B cell (primary cell): ENCODE measurements at regions not wholly inside any gene's neighbourhood (a gene's known extent, or its start where the extent isn't known, plus 50 kb on each side); places are given as distances from the start of the nearest gene placed in this dataset.

Experiments
- ATAC-seq: fragments of 200-7000 bp; cut with Tn5 transposase; one replicate; pipeline ENCODE4 v1.10.0; 2021; ENCODE audit warnings: low read depth, mild to moderate bottlenecking, moderate number of reproducible peaks, moderate library complexity
- CTCF ChIA-PET: fragments of 350-600 bp; sonication (Branson Sonifier 250); formaldehyde crosslinking; loops from one replicate; lab custom pipeline; 2021; ENCODE audit warnings: antibody characterized with exemption, inconsistent platforms; lab: Charles Lee
- POLR2A ChIA-PET: fragments of 350-600 bp; sonication (Branson Sonifier 250); formaldehyde crosslinking; loops from one replicate; lab custom pipeline; 2021; ENCODE audit warnings: antibody characterized with exemption; lab: Charles Lee
- DNase-seq: peaks from one replicate; pipeline ENCODE4 v3.0.0; 2013
- H2AFZ ChIP-seq: 2 replicates; pipeline ENCODE4 v1.6.1; 2012; ENCODE audit warnings: mild to moderate bottlenecking, low read depth, low read length; ENCODE audit not compliant: insufficient read depth, poor library complexity, severe bottlenecking
- H3K27ac ChIP-seq, 2 donors: 1 replicate in 1 of 2; 2 replicates in 1 of 2; pipeline ENCODE4 v1.5.1; 2012 to 2013; ENCODE audit warnings: low read length in 2 of 2, mild to moderate bottlenecking in 2 of 2, moderate library complexity in 1 of 2
- H3K27me3 ChIP-seq, 4 experiments: fragments of 200-600 bp in 1 of 4; sonication (generic) in 1 of 4; replicated peaks in 1 of 4; 1 replicate in 2 of 4; 2 replicates in 2 of 4; pipeline versions ENCODE4 v1.6.1 to v1.7.0; 2013 to 2016; ENCODE audit warnings: low read length in 3 of 4, mild to moderate bottlenecking in 2 of 4, mixed read lengths in 1 of 4, moderate library complexity in 1 of 4; ENCODE audit not compliant: insufficient read depth in 4 of 4, control insufficient read depth in 3 of 4; ENCODE audit errors: control extremely low read depth in 1 of 4
- H3K36me3 ChIP-seq, 2 experiments: replicated peaks in 1 of 2; 1 replicate in 1 of 2; 2 replicates in 1 of 2; pipeline versions ENCODE4 v1.6.1 to v1.7.1; 2013; ENCODE audit warnings: low read length in 1 of 2; ENCODE audit not compliant: insufficient read depth in 2 of 2, control insufficient read depth in 1 of 2; ENCODE audit errors: control extremely low read depth in 1 of 2, extremely low read depth in 1 of 2
- H3K4me1 ChIP-seq, 2 donors: fragments of 200-600 bp in 1 of 2; sonication (generic) in 1 of 2; 1 replicate in 1 of 2; 2 replicates in 1 of 2; pipeline versions ENCODE4 v1.5.1 to v1.6.1; 2013 to 2017; ENCODE audit warnings: low read length in 2 of 2; ENCODE audit not compliant: control insufficient read depth in 2 of 2, insufficient read depth in 2 of 2
- H3K4me2 ChIP-seq: replicated peaks from 2 replicates; pipeline ENCODE3; 2012; ENCODE audit warnings: mild to moderate bottlenecking, low read depth, low read length; ENCODE audit not compliant: poor library complexity, severe bottlenecking
- H3K4me3 ChIP-seq, 5 experiments: fragments of 200-600 bp in 1 of 5; sonication (generic) in 1 of 5; 1 replicate in 3 of 5; 2 replicates in 2 of 5; pipeline versions ENCODE4 v1.5.1 to v1.7.0; 2011 to 2016; ENCODE audit warnings: low read length in 4 of 5, mild to moderate bottlenecking in 4 of 5, low read depth in 2 of 5, control low read depth in 1 of 5, moderate library complexity in 1 of 5; ENCODE audit not compliant: insufficient read depth in 1 of 5; ENCODE audit errors: control extremely low read depth in 1 of 5, extremely low read depth in 1 of 5
- H3K79me2 ChIP-seq: fragments of 200-600 bp; sonication (generic); one replicate; pipeline ENCODE4 v1.6.0; 2016; ENCODE audit warnings: low read length; ENCODE audit not compliant: control insufficient read depth, insufficient read depth
- H3K9ac ChIP-seq: fragments of 200-600 bp; sonication (generic); 2 replicates; pipeline ENCODE4 v1.6.1; 2017; ENCODE audit warnings: mild to moderate bottlenecking, low read length, moderate library complexity
- H3K9me3 ChIP-seq, 3 donors: one replicate each; pipeline versions ENCODE4 v1.6.1 to v1.7.1; 2013; ENCODE audit warnings: low read length in 2 of 3; ENCODE audit not compliant: control insufficient read depth in 2 of 3, insufficient read depth in 1 of 3; ENCODE audit errors: control extremely low read depth in 1 of 3
- H4K20me1 ChIP-seq: 2 replicates; pipeline ENCODE4 v1.6.0; 2012; ENCODE audit warnings: mild to moderate bottlenecking, low read length; ENCODE audit not compliant: insufficient read depth, control insufficient read depth, poor library complexity, severe bottlenecking
- H3K27ac Mint-ChIP-seq: one replicate; pipeline ENCODE4 v1.8.0; 2021; ENCODE audit warnings: mixed read lengths
- H3K27me3 Mint-ChIP-seq: one replicate; pipeline ENCODE4 v1.8.0; 2021; ENCODE audit warnings: mixed read lengths
- H3K4me1 Mint-ChIP-seq: one replicate; pipeline ENCODE4 v1.8.0; 2021; ENCODE audit warnings: mixed read lengths
- H3K4me3 Mint-ChIP-seq: one replicate; pipeline ENCODE4 v1.8.0; 2021; ENCODE audit warnings: mixed read lengths
- H3K9me3 Mint-ChIP-seq: one replicate; pipeline ENCODE4 v1.8.0; 2022; ENCODE audit warnings: mixed read lengths; ENCODE audit not compliant: insufficient read depth
- CTCF ChIP-seq: fragments of 200-600 bp; IDR thresholded peaks from one replicate; pipeline ENCODE4 v1.8.0; 2022; ENCODE audit warnings: antibody characterized with exemption, mild to moderate bottlenecking
- EZH2 ChIP-seq: IDR thresholded peaks from 2 replicates; pipeline ENCODE4 v1.6.1; 2012; ENCODE audit warnings: borderline replicate concordance, low read depth, mild to moderate bottlenecking, moderate library complexity, low read length; ENCODE audit not compliant: insufficient read depth, poor library complexity, severe bottlenecking
- WGBS: methylation state at CpG from one replicate; pipeline ENCODE4 v1.1.5; 2013; ENCODE audit warnings: missing lambda C conversion rate; ENCODE audit not compliant: insufficient coverage; 5-methylcytosine and 5-hydroxymethylcytosine counted together
- intact Hi-C: fragments of 100-400 bp; cut with micrococcal nuclease; formaldehyde crosslinking; loops from one replicate; pipeline ENCODE4 v1.10.0; 2022

- no peaks in the 10 kb centered on the region for H4K20me1 ChIP-seq
- H3K27ac Mint-ChIP-seq, result no peak overlapping the region
- peaks cover 36% of the 10 kb centered on the region for H3K27me3 Mint-ChIP-seq
- H3K27me3 ChIP-seq, result peaks cover 0 to 5% (median 1%) of the 10 kb centered on the region in 4 experiments
- no peaks in the 10 kb centered on the region for H3K36me3 ChIP-seq
- H3K9ac ChIP-seq, result no peak overlapping the region
- H3K27ac ChIP-seq, result no peak overlapping the region
- CTCF ChIA-PET, result no interaction called here
- DNase-seq (no peak), ATAC-seq (no peak)
- H3K4me2 ChIP-seq, result no peak overlapping the region
- H3K4me1 Mint-ChIP-seq, result no peaks in the 10 kb centered on the region
- no peaks in the 10 kb centered on the region for H3K79me2 ChIP-seq
- H3K9me3 Mint-ChIP-seq, result no peaks in the 10 kb centered on the region
- 88% methylated on average over 7 of the region's 7 CpGs for WGBS
- H2AFZ ChIP-seq, result no peak overlapping the region
- TF ChIP-seq CTCF, result no peak
- no peak for TF ChIP-seq EZH2
- peaks cover 0 to 5% (median 0%) of the 10 kb centered on the region in 3 donors for H3K9me3 ChIP-seq
- no peak overlapping the region for H3K4me3 ChIP-seq
- H3K4me1 ChIP-seq, result no peaks in the 10 kb centered on the region
- no peak overlapping the region for H3K4me3 Mint-ChIP-seq
- intact Hi-C loops, result no loop called here
- POLR2A ChIA-PET, result no interaction called here
Observed at GRCh38 chr11:116515664-116516184, 257.1 kb downstream of the BUD13 start.

- 48% methylated on average over 5 of the region's 8 CpGs for whole genome bisulfite sequencing
- no peak for ATAC-seq
- Histone ChIP-seq H3K4me1 (no peaks in the 10 kb centered on the region), H3K4me2 (no peak overlapping the region), H3K9me3 (peaks cover 0 to 5% (median 0%) of the 10 kb centered on the region in 3 donors), H3K4me3 (no peak overlapping the region), H2AFZ (no peak overlapping the region), H3K27ac (no peak overlapping the region), H3K27me3 (peaks cover 0 to 3% (median under 1%) of the 10 kb centered on the region in 4 experiments), H3K36me3 (no peaks in the 10 kb centered on the region), H3K9ac (no peak overlapping the region), H3K79me2 (no peaks in the 10 kb centered on the region), H4K20me1 (no peaks in the 10 kb centered on the region)
- intact Hi-C loops, result no loop called here
- Mint-ChIP-seq H3K27me3 (peaks cover 25% of the 10 kb centered on the region), H3K9me3 (no peaks in the 10 kb centered on the region), H3K27ac (no peak overlapping the region), H3K4me1 (no peaks in the 10 kb centered on the region), H3K4me3 (no peak overlapping the region)
- DNase-seq, result no peak
- TF ChIP-seq CTCF (no peak), EZH2 (no peak)
- POLR2A ChIA-PET, result no interaction called here
- CTCF ChIA-PET, result no interaction called here
Observed at GRCh38 chr11:116513894-116514293, 258.9 kb downstream of the BUD13 start.
